NCI-H2029 (cell line): ENCODE measurements at regions not wholly inside any gene's neighbourhood (a gene's known extent, or its start where the extent isn't known, plus 50 kb on each side); places are given as distances from the start of the nearest gene placed in this dataset.

Experiments
- DNase-seq: peaks from one replicate; lab custom pipeline; 2025; lab: John Stamatoyannopoulos, UW

DNA sequence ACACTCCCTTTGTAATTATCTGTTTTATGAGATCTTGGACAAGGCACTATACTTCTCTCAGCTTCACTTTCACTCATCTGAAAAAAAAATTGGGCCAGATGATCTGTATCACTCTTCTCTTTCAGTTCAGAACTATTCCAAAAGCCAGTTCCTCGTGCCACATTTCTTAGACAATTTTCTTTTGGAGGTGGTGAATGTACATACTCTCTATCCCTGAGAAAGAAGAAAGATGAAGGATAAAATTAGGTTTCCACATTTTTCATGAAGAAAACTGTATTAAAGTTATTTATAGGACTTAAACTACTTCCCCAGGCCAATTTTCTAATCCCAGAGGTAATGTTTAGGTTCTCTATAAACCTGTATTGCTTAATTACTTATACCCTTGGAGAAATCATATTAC lies 171.6 kb downstream of the SLC6A15 start:
- DNase-seq: no peak

DNA sequence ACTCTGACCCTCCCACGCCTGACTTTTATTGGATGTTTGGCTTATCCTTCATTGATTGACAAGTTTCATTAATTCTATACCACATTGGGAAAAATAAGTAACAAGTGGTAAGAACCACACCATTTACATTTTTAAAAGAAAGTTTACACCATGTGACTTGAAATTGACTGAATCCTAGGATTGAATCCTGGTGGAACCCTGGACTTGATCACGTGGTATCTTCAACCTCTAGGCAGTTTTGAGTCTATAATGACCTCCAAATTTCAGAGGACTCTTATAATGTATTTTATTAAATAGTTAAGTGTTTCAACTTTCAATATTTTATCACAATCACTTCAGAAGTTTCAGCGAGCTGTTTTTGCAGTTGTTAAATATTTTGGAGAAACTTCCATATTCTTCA lies 172.0 kb downstream of the SLC6A15 start:
- no peak for DNase-seq

DNA sequence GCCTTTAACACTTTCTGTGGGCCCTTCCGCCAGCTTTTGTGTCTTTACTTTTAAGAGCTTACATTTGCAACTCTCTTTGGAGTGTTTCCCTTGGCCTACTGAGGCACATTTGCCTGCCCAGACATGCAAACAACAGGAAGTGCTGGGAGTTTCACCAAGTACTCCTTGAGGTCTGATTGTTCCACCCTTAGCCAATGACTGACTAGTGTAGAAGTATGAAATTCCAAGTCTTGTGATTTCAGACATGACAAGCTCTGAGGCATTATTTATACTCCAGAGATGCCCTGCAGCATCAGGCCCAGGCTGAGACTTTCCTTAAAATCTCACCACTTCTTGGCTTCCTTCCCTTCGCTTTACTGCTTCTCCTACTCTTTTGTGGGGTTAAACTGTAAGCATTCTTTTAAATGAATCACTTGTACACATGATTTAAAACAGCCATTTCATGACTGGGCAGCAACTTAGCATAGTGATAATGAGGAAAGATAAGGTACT lies 174.1 kb downstream of the SLC6A15 start:
- DNase-seq: no peak

DNA sequence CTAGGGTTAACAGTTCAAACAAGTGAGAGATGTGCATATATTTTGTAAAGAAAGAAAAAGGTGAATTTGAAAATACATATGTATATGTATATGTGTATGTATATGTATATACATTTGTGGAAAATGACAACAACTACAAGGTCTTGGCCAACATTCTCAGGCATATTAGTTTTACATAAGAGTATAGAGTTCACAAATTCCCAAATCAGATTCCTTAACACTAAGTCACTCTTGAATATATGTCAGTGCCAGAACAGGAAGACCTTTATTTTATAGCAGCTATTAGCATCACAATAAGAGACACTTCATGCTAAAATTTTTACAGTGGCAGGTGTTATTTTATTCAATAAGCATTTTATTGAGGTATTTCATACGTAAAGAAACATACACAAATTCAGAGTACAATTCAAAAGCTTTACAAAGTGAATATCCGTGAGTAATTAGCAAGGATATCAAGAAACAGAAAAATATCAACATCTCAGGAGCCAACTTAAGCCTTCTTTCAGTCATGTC lies 179.7 kb downstream of the SLC6A15 start:
- no peak for DNase-seq

DNA sequence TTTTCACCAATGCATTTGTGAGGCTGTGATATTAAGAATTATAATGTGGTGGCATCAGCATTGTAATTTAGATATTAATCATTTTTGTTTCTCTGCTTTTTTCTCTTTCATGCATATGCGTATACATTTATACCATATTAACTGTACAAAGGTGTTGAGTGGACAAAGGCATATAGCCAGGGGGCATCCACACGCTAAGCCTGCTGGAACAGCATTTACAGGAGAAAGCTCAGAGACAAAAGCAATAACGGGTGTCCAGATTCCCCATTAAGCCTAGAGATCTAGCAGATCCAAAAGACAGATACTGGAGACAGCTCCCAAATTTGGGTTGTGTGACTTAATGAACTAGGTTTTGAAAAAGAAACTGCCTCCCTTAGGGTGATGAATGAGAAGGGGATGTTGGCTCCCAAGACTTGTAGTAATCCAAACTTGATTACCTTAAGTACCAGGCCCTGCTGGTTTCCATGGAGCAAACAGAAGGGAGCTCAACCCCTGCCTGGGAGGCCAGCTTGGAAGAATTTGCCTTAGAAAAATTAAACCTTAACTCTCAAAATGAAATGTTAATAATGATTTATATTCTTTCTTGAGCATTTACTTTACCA lies 181.9 kb downstream of the SLC6A15 start:
- no peak for DNase-seq

DNA sequence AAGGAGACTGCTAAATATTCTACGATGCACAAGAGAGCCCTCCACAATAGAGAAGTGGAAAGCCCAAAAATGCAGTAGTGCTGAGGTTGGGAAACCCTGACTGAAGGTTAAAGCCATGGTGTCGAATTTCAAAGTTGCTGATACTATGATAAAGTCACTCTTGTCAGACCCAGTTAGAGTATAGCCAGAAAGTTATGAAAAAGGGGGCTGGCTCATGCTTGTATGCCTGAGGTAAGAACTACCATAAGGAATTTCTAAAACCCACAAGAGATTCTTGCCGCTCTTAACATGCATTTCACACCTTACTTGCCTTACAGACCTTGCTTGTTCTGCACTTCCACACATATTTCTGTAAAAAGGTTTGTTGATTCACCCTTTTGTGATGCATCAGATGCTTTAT lies 184.6 kb downstream of the SLC6A15 start:
- no peak for DNase-seq

DNA sequence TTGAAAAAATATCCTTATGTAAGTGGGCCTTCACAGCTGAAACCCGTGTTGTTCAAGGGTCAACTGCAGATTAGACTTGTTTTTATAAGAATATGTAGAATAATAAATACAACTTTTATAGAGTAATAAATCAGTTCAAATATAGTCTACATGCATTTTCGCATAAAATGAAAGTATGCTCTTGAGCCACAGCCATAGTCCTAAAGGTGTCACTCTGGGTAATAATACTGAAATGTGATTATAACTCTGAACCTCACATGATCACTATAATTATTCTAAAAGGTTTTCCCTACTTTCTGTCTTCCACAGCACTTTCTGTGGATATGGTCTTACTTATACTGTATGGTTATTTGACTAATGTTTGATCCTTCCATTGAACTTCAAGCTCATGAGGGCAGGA lies 185.8 kb downstream of the SLC6A15 start:
- no peak for DNase-seq

DNA sequence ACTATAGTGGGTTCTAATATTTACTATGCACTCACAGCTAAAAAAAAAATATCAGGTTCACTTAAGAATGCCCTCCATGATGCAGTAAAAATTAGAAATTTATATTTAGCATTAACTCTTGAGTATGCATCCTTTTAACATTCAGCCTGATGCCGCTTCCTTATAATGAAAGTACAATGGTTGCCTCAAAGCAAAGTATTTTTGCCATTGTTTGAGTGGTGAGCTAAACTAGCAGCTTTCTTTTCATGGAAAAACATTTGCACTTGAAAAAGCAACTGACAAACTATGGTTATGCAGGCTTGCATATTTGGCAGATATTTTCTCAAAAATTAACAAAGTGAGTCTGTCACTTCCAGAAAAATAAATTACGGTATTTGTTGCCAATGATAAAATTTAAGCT lies 188.6 kb downstream of the SLC6A15 start:
- DNase-seq: no peak

DNA sequence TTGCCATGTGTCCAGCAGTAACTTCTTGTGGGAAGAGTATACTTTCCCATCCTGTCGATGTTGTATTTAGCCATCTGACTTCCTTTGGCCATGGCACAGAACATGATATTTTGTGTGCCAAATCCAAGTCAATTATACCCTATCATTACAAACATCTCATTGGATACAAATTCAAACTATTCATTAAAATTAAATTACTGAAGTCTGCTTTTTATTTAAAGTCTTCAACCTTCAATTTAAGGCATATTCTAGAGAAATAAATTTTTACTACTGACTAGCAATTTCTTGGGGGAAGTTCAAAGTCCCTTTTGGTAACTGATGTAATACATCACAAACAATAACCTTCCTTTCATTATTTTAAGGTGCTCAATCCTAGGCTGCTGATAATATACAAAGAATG lies 192.6 kb downstream of the SLC6A15 start:
- DNase-seq: no peak

DNA sequence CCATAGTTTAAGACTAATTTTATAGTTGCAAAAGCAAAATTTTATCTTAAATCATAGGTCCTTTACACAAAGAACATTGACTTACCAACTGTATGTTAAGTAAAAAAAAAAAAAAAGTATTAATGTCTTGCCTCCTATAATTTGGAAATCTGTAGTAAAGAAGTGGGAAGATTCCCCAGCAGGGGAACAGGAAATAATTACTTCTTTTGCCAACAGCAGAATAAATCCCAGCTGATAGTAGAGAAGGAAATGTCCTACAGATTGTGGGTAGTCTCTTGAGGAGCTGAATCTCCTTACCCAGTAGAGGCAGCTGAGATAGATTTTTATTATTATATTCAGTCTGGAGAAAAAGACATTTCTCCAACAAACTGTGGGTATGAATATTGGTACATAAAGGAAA lies 193.7 kb downstream of the SLC6A15 start:
- no peak for DNase-seq

DNA sequence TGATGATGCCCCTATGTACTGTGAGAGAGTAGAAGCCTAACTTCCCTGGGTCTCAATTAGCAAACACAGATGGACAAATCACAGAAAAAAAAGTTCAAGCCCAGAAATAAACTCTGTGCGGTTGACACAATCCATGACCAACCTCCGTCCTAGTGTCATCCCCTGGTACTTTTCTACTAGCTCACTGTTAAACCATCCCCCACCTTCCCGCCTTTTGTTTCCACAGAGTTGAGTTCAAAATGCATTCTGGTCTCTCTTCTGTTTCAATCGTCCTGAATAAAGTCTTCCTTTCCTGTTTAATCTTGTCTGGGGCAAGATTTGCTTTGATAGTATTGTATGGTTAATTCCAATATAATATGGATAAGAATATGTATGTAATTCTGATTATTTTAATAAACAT lies 199.9 kb downstream of the SLC6A15 start:
- no peak for DNase-seq

DNA sequence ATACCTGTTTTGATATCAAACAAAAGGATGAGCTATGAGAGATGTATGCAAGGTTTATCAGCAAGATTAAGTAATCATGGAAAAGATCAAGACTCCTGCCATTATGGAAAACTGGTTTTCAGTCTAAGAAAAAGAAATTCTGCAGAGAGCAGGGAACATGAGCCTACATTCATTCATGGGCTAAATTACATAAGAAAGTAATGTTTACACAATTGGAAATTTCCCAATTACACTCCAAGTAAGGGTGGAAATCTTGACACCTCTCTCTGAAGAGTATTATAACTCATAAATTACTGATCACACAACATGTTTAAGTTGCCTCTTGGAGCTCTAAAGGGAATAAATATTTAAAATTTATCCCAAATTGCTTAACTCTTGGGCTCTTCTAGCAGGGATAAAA lies 206.2 kb downstream of the SLC6A15 start:
- DNase-seq: no peak

DNA sequence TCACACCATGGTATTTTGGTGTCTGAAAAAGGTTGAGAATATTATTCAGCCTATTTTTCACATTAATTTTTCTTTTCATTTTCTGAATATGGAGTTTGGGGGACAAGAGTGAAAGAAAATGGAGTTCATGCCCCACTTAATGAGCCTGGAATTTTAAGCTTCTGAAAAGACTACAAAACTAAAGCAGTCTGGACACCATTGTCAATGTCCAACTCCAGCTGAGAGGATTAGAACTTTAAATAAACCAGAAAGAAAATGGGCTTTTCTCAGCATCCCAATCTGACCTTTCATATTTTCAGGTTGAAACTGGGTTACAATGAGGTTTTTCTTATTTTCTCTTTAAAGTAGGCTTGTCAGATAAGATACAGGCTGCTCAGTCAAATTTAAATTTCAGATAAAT lies 207.7 kb downstream of the SLC6A15 start:
- no peak for DNase-seq

DNA sequence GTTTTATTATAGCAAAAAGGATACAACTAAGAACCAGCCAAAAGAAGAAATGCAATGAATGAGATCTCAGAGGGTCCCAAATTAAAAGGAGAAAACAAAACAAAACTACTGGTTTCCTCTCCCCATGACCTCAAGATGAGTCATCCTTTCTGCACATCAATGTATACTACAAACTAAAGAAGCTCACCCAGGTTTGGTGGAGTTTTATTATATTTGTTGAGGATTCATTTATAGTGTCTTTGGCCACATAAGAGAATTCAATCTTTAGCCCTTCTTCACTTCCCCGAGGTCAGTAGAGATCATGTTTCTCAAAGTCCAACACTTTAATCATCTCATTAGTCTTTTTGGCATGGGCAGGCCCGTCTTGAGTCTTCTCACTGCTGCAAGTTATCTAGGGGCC lies 210.6 kb downstream of the SLC6A15 start:
- no peak for DNase-seq

DNA sequence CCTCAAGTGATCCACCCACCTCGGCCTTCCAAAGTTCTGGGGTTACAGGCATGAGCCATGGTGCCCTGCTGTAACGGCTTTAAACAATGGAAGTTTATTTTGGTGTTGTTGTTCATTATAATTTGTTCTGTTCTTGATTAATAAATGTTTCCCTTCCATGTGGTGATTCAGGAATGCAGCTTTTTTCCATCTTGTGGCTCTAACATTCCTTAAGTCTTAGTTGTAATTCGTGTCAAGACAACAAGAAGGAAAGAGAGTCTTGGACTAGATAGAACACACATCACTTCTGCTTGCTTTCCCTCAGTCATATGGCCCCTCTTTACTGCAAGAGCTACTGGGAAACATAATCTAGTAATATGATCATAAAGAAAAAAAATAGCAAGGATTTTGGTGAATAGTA lies 211.6 kb downstream of the SLC6A15 start:
- DNase-seq: no peak

DNA sequence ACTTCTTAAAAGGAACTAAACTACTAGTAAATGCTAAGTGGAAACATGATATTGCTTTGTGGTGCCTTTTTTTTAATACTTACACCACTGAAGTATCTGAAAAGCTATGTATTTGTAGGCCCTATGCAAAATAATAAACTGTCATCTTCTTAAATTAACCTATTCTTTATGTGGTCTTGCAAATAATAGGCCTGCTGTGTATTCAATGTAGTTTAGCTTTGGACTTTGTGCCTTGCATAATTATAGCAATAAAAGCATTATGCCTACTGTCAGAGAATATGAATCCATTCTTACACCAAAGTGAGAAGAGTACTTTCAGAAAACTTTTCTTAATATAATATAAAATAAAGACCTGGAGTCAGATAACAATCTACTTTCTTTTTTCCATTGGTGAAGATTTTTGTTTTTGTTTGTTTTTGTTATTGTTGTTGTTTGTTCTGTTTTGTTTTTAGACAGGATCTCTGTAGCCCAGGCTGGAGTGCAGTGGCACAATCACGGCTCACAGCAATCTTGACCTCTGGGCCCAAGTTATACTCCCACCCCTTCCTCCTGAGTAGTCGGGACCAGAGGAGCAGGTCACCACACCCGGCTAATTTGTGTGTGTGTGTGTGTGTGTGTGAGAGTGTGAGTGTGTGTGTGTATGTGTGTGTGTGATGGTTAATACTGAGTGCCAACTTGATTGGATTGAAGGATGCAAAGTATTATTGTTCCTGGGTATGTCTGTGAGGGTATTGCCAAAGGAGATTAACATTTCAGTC lies 213.8 kb downstream of the SLC6A15 start:
- DNase-seq: no peak

DNA sequence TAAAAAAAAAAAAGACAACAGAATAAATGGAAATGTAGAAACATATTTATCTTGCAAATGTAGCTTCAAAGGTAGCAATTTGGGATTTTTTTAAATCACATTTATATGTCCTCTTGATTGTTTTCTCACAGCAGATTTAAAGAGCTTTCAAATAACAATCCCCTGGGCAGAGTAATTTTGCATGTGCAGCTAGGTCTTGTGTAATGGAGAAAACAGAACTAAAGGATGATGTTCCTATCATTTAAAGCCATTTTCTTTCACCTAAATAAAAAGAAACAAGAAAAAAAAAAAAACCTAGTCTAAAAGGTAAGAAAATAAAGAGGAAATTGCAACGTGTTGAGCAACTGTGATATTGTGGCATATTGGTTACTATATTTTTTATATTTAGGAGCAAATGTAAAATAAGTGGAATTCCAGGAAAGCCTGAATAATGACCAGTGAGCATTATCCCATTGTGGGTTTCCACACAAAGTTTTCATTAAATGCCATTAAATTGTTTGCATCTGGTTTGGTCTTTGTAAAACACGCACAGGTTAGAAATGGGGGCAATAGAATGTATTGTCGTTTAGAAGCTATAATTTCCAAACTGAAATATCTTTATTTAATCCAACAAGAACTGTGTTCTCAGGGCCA lies 215.6 kb downstream of the SLC6A15 start:
- no peak for DNase-seq

DNA sequence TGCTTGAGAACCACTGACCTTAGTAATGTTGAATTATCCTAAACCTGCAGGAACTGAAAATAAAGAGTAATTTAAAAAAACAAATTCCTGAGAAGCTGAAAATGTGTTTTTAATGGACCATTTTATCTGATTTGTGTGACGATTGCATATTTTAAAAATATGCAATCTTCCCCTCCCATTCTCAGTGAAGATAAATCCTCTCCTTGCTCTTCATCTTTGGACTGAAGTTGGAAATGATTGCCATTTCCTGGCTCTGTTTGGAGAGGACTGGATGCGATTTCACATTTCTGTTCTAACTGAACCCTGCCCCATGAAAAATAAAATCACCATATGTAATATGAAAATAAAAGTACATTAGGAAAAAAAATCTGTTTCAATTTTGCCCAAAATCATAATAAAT lies 216.3 kb downstream of the SLC6A15 start:
- no peak for DNase-seq

DNA sequence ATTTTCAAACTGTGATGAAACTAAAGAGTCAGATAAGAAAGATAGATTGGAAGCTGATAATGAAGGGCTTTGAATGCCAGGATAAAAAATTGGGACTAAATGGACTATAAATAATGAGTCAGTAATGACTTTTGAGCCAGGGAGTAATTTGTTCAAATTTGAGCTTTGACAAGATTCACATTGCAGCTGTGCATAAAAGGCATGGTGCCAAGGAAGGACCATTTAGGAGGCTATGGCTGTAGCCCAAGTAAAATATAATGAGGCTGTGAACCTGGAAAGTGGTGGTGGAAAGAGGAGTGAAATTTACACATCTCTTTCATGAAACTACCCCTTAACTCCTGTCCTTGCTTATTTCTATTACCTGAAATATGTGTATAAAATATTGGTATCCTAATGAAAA lies 218.5 kb downstream of the SLC6A15 start:
- DNase-seq: no peak

DNA sequence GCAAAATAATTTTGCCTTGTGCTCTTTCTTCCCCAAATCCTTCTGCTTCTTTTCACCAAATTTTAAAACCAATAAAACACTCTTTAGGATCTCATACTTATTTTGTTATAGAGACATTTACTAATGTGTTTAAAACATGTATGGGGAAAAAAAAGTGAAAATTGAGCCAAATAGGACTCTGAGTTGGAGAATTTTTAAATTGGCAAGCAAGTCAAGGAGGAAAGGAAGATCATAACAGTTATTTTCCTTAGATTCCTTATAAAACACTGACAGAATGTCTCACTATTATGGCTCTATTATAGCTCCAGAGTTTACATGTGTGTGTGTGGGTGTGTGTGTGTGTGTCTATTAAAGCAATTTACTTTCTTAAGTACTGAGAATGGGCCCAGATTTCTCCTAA lies 220.5 kb downstream of the SLC6A15 start:
- DNase-seq: no peak

DNA sequence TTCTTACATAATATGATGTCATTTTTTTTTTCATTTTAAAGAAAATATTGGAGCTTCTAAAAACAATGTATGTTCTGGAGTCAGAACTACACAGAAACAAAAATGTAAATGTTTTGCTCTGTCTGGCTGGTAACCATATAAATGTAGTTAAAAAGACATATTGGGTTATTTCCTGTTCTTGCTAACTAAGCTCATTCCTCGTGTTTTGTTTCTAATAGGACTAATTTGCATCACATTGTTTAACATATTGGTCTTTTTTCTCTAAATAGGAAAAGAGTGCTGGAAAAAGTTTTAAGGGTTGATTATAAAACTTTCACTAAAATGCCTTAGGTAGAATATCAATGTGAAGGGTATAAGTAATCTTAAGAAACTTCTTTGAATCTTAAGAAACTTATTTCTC lies 221.3 kb downstream of the SLC6A15 start:
- DNase-seq: no peak

DNA sequence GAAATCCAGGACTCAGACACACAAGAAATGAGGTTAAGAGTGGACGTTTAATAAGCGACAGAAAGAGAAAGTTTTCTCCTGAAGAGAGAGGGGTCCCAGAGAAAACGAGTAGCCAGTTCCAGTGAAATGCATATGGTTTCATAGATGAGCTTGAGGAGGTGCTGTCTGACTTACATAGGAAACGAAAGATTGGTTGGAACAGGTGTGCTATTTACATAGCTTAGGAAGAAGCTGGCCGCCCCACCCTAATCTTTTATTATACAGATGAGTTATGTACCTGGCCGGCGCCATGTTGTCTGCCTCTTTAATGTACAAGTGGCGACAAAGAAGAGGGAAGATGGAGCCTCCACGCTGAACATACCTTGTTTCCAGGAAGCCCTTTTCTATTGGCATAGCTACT lies 223.0 kb downstream of the SLC6A15 start:
- DNase-seq: no peak

DNA sequence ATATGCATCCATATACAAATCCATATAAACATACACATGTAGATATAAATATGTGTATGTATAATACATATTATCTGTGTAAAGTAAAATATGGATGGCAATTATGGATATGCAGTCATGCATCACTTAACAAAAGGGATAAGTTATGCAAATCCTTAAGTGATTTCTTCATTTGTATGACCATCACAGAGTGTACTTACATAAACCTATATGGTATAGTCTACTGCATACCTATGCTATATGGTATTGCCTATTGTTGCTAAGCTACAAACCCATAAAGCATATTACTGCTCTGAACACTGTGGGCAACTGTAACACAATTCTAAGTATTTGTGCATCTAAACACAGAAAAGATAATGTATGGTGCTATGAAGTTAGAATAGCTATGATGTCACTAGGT lies 227.2 kb downstream of the SLC6A15 start:
- no peak for DNase-seq
